A673 (cell line): ENCODE measurements at regions not wholly inside any gene's neighbourhood (a gene's known extent, or its start where the extent isn't known, plus 50 kb on each side); places are given as distances from the start of the nearest gene placed in this dataset.

Source experiments
- CTCF ChIP-seq: fragments of 300-800, 200-600 bp; sonication (generic); conservative IDR thresholded peaks from 2 replicates; pipeline ENCODE4 v1.5.1; 2017; ENCODE audit warnings: low read depth, mild to moderate bottlenecking, antibody characterized with exemption, low read length, moderate library complexity, mixed read lengths
- EZH2 ChIP-seq: fragments of 200-600 bp; sonication (generic); IDR thresholded peaks from 2 replicates; pipeline ENCODE4 v1.6.1; 2017; ENCODE audit warnings: borderline replicate concordance, low read depth, mild to moderate bottlenecking, mixed read lengths, antibody characterized with exemption, low read length; ENCODE audit not compliant: poor library complexity, severe bottlenecking

- TF ChIP-seq CTCF = no peak
- no peak for TF ChIP-seq EZH2
These were observed 67.1 kb upstream of the UNC5A start for GRCh38 chr5:176743136-176743861.
